ENCODE measurements at regions not wholly inside any gene's neighbourhood (a gene's known extent, or its start where the extent isn't known, plus 50 kb on each side); places are given as distances from the start of the nearest gene placed in this dataset.

GRCh38 chrX:125736008-125736729 is 416.5 kb downstream of the TEX13C start:
- TF ChIP-seq CTCF (conservative IDR thresholded peaks at IDR 0.05; ENCODE audit: low read depth, low read length) = no peak
- H3K4me3 ChIP-seq (ENCODE audit: low read depth, low read length) = no peak overlapping the region
- no peak for DNase-seq (ENCODE audit: low read depth)

- no peak overlapping the region for H3K4me3 ChIP-seq (ENCODE audit: low read depth, low read length)
- no peak for TF ChIP-seq CTCF (conservative IDR thresholded peaks at IDR 0.05; ENCODE audit: low read depth, low read length)
- no peak for DNase-seq (ENCODE audit: low read depth)
These were observed 423.1 kb downstream of the TEX13C start for GRCh38 chrX:125742811-125743210.

- no peak for TF ChIP-seq CTCF (conservative IDR thresholded peaks at IDR 0.05; ENCODE audit: low read depth, low read length)
- DNase-seq (ENCODE audit: low read depth) = no peak
- no peak overlapping the region for H3K4me3 ChIP-seq (ENCODE audit: low read depth, low read length)
These were observed 421.2 kb downstream of the DCAF12L2 start for GRCh38 chrX:125744914-125745313.

- DNase-seq (ENCODE audit: low read depth) = no peak
- TF ChIP-seq CTCF (conservative IDR thresholded peaks at IDR 0.05; ENCODE audit: low read depth, low read length) = no peak
- no peak overlapping the region for H3K4me3 ChIP-seq (ENCODE audit: low read depth, low read length)
These were observed 408.1 kb downstream of the DCAF12L2 start for GRCh38 chrX:125757794-125758564.

- H3K4me3 ChIP-seq (ENCODE audit: low read depth, low read length) = no peak overlapping the region
- TF ChIP-seq CTCF (conservative IDR thresholded peaks at IDR 0.05; ENCODE audit: low read depth, low read length) = no peak
- DNase-seq (ENCODE audit: low read depth) = no peak
These were observed 407.3 kb downstream of the DCAF12L2 start for GRCh38 chrX:125758819-125759218.

- H3K4me3 ChIP-seq (ENCODE audit: low read depth, low read length) = no peak overlapping the region
- no peak for TF ChIP-seq CTCF (conservative IDR thresholded peaks at IDR 0.05; ENCODE audit: low read depth, low read length)
These were observed 403.1 kb downstream of the DCAF12L2 start for GRCh38 chrX:125762954-125763353.

More at GRCh38 chrX:125762954-125763353, 403.1 kb downstream of the DCAF12L2 start:
- DNase-seq (ENCODE audit: low read depth) = no peak
